GM23338 (cell line): ENCODE measurements at regions not wholly inside any gene's neighbourhood (a gene's known extent, or its start where the extent isn't known, plus 50 kb on each side); places are given as distances from the start of the nearest gene placed in this dataset.

ENCODE experiments used
- ATAC-seq: fragments of 200-7000 bp; cut with Tn5 transposase; 3 replicates; pipeline ENCODE4 v1.9.1; 2020
- DNase-seq: peaks from one replicate; pipeline ENCODE4 v3.0.0-alpha.2; 2015; ENCODE audit warnings: low spot score
- H2AFZ ChIP-seq: fragments of 200-600 bp; sonication (generic); 2 replicates; pipeline ENCODE4 v1.8.0; 2016; ENCODE audit warnings: antibody characterized with exemption, mild to moderate bottlenecking, moderate library complexity
- H3F3A ChIP-seq: fragments of 200-600 bp; sonication (generic); replicated peaks from 2 replicates; pipeline ENCODE4 v1.8.0; 2017; ENCODE audit warnings: antibody characterized with exemption, mixed run types, low read depth
- H3K27ac ChIP-seq: fragments of 200-600 bp; sonication (generic); 2 replicates; pipeline ENCODE4 v1.6.1; 2016; ENCODE audit warnings: low read depth
- H3K27me3 ChIP-seq: fragments of 200-600 bp; sonication (generic); 2 replicates; pipeline ENCODE4 v1.8.0; 2016; ENCODE audit warnings: mild to moderate bottlenecking, mixed run types, moderate library complexity; ENCODE audit not compliant: insufficient read depth
- H3K36me3 ChIP-seq: fragments of 200-600 bp; sonication (generic); 2 replicates; pipeline ENCODE4 v1.8.0; 2016; ENCODE audit warnings: mild to moderate bottlenecking; ENCODE audit not compliant: insufficient read depth
- H3K4me1 ChIP-seq: fragments of 200-600 bp; sonication (generic); 2 replicates; pipeline ENCODE4 v1.8.0; 2016; ENCODE audit warnings: mild to moderate bottlenecking, moderate library complexity; ENCODE audit not compliant: insufficient read depth
- H3K4me2 ChIP-seq: fragments of 200-600 bp; sonication (generic); 2 replicates; pipeline ENCODE4 v1.7.1; 2017; ENCODE audit warnings: mixed run types
- H3K4me3 ChIP-seq: fragments of 200-600 bp; sonication (generic); 2 replicates; pipeline ENCODE4 v1.6.1; 2016; ENCODE audit warnings: mixed run types
- H3K79me2 ChIP-seq: fragments of 200-600 bp; sonication (generic); replicated peaks from 2 replicates; pipeline ENCODE4 v1.8.0; 2017; ENCODE audit warnings: mild to moderate bottlenecking; ENCODE audit not compliant: insufficient read depth
- H3K9me2 ChIP-seq: fragments of 200-600 bp; sonication (generic); 2 replicates; pipeline ENCODE4 v1.8.0; 2017; ENCODE audit not compliant: insufficient read depth
- H4K20me1 ChIP-seq: fragments of 200-600 bp; sonication (generic); replicated peaks from 2 replicates; pipeline ENCODE4 v1.8.0; 2017; ENCODE audit warnings: mild to moderate bottlenecking; ENCODE audit not compliant: insufficient read depth
- H3K27ac Mint-ChIP-seq: 2 replicates; pipeline ENCODE4 v1.8.0; 2020; ENCODE audit warnings: inconsistent platforms, mild to moderate bottlenecking, moderate library complexity, mixed read lengths
- H3K27me3 Mint-ChIP-seq: 3 replicates; pipeline ENCODE4 v1.8.0; 2022; ENCODE audit warnings: low read depth, mild to moderate bottlenecking, moderate library complexity, mixed read lengths, inconsistent platforms; ENCODE audit not compliant: insufficient read depth, poor library complexity
- H3K36me3 Mint-ChIP-seq: 3 replicates; pipeline ENCODE4 v1.8.0; 2021; ENCODE audit warnings: low read depth, mild to moderate bottlenecking, inconsistent platforms, moderate library complexity, mixed read lengths
- H3K4me1 Mint-ChIP-seq: 3 replicates; pipeline ENCODE4 v1.8.0; 2020; ENCODE audit warnings: mild to moderate bottlenecking, inconsistent platforms, mixed read lengths
- H3K4me3 Mint-ChIP-seq: 3 replicates; pipeline ENCODE4 v1.8.0; 2021; ENCODE audit warnings: moderate library complexity, mild to moderate bottlenecking, inconsistent platforms, mixed read lengths
- H3K9me3 Mint-ChIP-seq: 3 replicates; pipeline ENCODE4 v1.8.0; 2020; ENCODE audit warnings: moderate library complexity, mild to moderate bottlenecking, inconsistent platforms, mixed read lengths
- CREB1 ChIP-seq: fragments of 250-450 bp; sonication (Bioruptor Pico); IDR thresholded peaks from 2 replicates; pipeline ENCODE4 v1.5.0; 2020; ENCODE audit warnings: low read depth, mild to moderate bottlenecking, moderate library complexity
- EZH2 ChIP-seq: fragments of 200-600 bp; sonication (generic); IDR thresholded peaks from one replicate; pipeline ENCODE4 v1.8.0; 2017; ENCODE audit warnings: antibody characterized with exemption, mild to moderate bottlenecking, low read depth; ENCODE audit not compliant: unreplicated experiment
- EZH2phosphoT487 ChIP-seq: fragments of 200-600 bp; sonication (generic); IDR thresholded peaks from one replicate; pipeline ENCODE4 v1.8.1; 2018; ENCODE audit warnings: antibody characterized with exemption; ENCODE audit not compliant: unreplicated experiment
- REST ChIP-seq: IDR thresholded peaks from one replicate; pipeline ENCODE4 v1.6.1; 2018; ENCODE audit warnings: antibody characterized with exemption; ENCODE audit not compliant: unreplicated experiment
- STAT1 ChIP-seq: IDR thresholded peaks from one replicate; pipeline ENCODE4 v1.6.1; 2016; ENCODE audit warnings: antibody characterized with exemption; ENCODE audit not compliant: unreplicated experiment
- ZNF114 ChIP-seq: fragments of 250-450 bp; sonication (Bioruptor Pico); IDR thresholded peaks from 2 replicates; pipeline ENCODE4 v1.5.0; 2020; ENCODE audit warnings: mild to moderate bottlenecking, moderate library complexity
- TF ChIP-seq, protein P1 (sequence below), 2 experiments: fragments of 200-600 bp in 1 of 2; sonication (generic) in 1 of 2; conservative IDR thresholded peaks; 2 replicates each; pipeline versions ENCODE4 v1.5.1 to v1.6.1; 2016 to 2017; ENCODE audit warnings: antibody characterized with exemption in 2 of 2, low read depth in 2 of 2, mild to moderate bottlenecking in 2 of 2, moderate library complexity in 1 of 2
- TF ChIP-seq, protein P2 (sequence below): IDR thresholded peaks from 2 replicates; pipeline ENCODE4 v1.6.1; 2016; ENCODE audit warnings: antibody characterized with exemption

DNA sequence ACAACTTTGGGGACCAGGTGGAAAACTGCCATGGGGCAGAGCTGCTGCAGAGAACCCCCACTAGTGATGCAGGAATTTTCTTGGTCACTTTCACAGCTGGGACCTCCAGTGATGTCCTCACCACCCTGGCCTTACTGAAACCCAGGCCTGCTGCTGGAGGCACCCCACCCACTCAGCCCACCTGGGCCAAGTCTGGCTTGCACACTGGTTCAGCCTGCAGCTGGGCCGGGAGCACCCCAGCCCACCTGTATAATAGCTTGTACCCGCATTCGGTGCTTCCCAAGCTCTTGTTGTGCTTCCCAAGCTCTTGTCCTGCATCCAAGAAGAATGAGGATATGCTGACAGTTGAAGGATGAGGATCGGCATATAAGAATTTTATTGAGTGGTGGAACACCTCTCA lies 86.4 kb upstream of the ZMAT1 start:
- no peaks in the 10 kb centered on the region for H3K36me3 ChIP-seq
- H3K4me3 ChIP-seq: no peak overlapping the region
- no peaks in the 10 kb centered on the region for H3K4me1 ChIP-seq
- no peak overlapping the region for H3K4me3 Mint-ChIP-seq
- H3K27ac Mint-ChIP-seq: no peak overlapping the region
- H3K36me3 Mint-ChIP-seq: peaks cover 15% of the 10 kb centered on the region
- H3K27me3 ChIP-seq: no peaks in the 10 kb centered on the region
- ATAC-seq (no peak), DNase-seq (no peak)
- no peak overlapping the region for H2AFZ ChIP-seq
- no peaks in the 10 kb centered on the region for H3K4me1 Mint-ChIP-seq
- no peaks in the 10 kb centered on the region for H4K20me1 ChIP-seq
- H3K9me3 Mint-ChIP-seq: peaks cover 20% of the 10 kb centered on the region
- H3F3A ChIP-seq: no peaks in the 10 kb centered on the region
- no peak overlapping the region for H3K4me2 ChIP-seq
- H3K79me2 ChIP-seq: no peaks in the 10 kb centered on the region
- no peaks in the 10 kb centered on the region for H3K27me3 Mint-ChIP-seq
- TF ChIP-seq, protein P1, sequence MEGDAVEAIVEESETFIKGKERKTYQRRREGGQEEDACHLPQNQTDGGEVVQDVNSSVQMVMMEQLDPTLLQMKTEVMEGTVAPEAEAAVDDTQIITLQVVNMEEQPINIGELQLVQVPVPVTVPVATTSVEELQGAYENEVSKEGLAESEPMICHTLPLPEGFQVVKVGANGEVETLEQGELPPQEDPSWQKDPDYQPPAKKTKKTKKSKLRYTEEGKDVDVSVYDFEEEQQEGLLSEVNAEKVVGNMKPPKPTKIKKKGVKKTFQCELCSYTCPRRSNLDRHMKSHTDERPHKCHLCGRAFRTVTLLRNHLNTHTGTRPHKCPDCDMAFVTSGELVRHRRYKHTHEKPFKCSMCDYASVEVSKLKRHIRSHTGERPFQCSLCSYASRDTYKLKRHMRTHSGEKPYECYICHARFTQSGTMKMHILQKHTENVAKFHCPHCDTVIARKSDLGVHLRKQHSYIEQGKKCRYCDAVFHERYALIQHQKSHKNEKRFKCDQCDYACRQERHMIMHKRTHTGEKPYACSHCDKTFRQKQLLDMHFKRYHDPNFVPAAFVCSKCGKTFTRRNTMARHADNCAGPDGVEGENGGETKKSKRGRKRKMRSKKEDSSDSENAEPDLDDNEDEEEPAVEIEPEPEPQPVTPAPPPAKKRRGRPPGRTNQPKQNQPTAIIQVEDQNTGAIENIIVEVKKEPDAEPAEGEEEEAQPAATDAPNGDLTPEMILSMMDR (conservative IDR thresholded peaks at IDR 0.05; ENCODE audit: low read depth in 2 of 2): no peak
- TF ChIP-seq, protein P2, sequence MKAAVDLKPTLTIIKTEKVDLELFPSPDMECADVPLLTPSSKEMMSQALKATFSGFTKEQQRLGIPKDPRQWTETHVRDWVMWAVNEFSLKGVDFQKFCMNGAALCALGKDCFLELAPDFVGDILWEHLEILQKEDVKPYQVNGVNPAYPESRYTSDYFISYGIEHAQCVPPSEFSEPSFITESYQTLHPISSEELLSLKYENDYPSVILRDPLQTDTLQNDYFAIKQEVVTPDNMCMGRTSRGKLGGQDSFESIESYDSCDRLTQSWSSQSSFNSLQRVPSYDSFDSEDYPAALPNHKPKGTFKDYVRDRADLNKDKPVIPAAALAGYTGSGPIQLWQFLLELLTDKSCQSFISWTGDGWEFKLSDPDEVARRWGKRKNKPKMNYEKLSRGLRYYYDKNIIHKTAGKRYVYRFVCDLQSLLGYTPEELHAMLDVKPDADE: no peak
- TF ChIP-seq ZNF114 (CRISPR knock-in tag) (no peak), REST (no peak), EZH2phosphoT487 (no peak), EZH2 (no peak), STAT1 (no peak), CREB1 (CRISPR knock-in tag) (no peak)
- H3K9me2 ChIP-seq: no peaks in the 10 kb centered on the region
- no peak overlapping the region for H3K27ac ChIP-seq

- no peaks in the 10 kb centered on the region for H3K9me2 ChIP-seq
- no peak overlapping the region for H3K27ac Mint-ChIP-seq
- TF ChIP-seq, protein P2: no peak
- TF ChIP-seq EZH2 (no peak), ZNF114 (CRISPR knock-in tag) (no peak)
These were observed 77.1 kb upstream of the ZMAT1 start for GRCh38 chrX:102008901-102009300.

More at GRCh38 chrX:102008901-102009300, 77.1 kb upstream of the ZMAT1 start:
- no peaks in the 10 kb centered on the region for H3K79me2 ChIP-seq
- H3F3A ChIP-seq: no peaks in the 10 kb centered on the region
- no peak overlapping the region for H3K4me3 ChIP-seq
- Mint-ChIP-seq H3K4me3 (no peak overlapping the region), H3K4me1 (peaks cover 11% of the 10 kb centered on the region), H3K27me3 (no peaks in the 10 kb centered on the region), H3K9me3 (peaks cover 8% of the 10 kb centered on the region; the same call in 2 of the 3 replicates), H3K36me3 (no peaks in the 10 kb centered on the region)
- no peak overlapping the region for H3K4me2 ChIP-seq
- DNase-seq: no peak
- H3K27ac ChIP-seq: no peak overlapping the region
- no peaks in the 10 kb centered on the region; the same call in 1 of the 2 replicates for H3K4me1 ChIP-seq
- no peaks in the 10 kb centered on the region for H4K20me1 ChIP-seq
- H2AFZ ChIP-seq: no peak overlapping the region
- no peak for ATAC-seq
- no peaks in the 10 kb centered on the region for H3K27me3 ChIP-seq
- H3K36me3 ChIP-seq: no peaks in the 10 kb centered on the region
